ENCODE measurements at regions not wholly inside any gene's neighbourhood (a gene's known extent, or its start where the extent isn't known, plus 50 kb on each side); places are given as distances from the start of the nearest gene placed in this dataset.

- TF ChIP-seq MTF1 (CRISPR knock-in tag; IDR thresholded peaks at IDR 0.05; ENCODE audit: borderline replicate concordance) (no peak), RBM25 (IDR thresholded peaks at IDR 0.05; ENCODE audit: low read depth, low read length, severe bottlenecking) (peak; percentile 79), BACH1 (tag; IDR thresholded peaks at IDR 0.05) (no peak)
Measured at GRCh38 chr1:38204698-38205097, 158.1 kb upstream of the POU3F1 start (continued).

- intact Hi-C loops (cut with micrococcal nuclease) (no loop called here), in situ Hi-C loops (cut with MboI) (no loop called here)
- Histone ChIP-seq H3K9me1 (ENCODE audit: control insufficient read depth, insufficient read depth, low read length) (no peaks in the 10 kb centered on the region), H2AFZ (ENCODE audit: low read depth, low read length) (no peak overlapping the region), H3K27ac (ENCODE audit: extremely low read depth, low read depth, low read length) (no peak overlapping the region), H3K9me3 (replicated peaks; ENCODE audit: control insufficient read depth, insufficient read depth, low read depth, low read length) (no peaks in the 10 kb centered on the region), H3K27me3 (ENCODE audit: control insufficient read depth in 2 of 2, insufficient read depth in 2 of 2, low read length in 2 of 2) (peaks cover 3 to 13% of the 10 kb centered on the region in 2 experiments; a peak in 3 of 5 replicates), H3K79me2 (ENCODE audit: control insufficient read depth, insufficient read depth, low read length) (no peaks in the 10 kb centered on the region), H3K9ac (ENCODE audit: insufficient read depth in 1 of 2, low read depth in 2 of 2, low read length in 2 of 2) (no peak overlapping the region), H3K4me3 (no peak overlapping the region), H4K20me1 (replicated peaks; ENCODE audit: control insufficient read depth, insufficient read depth, low read length) (no peaks in the 10 kb centered on the region), H3K36me3 (ENCODE audit: control insufficient read depth, insufficient read depth, low read length) (no peaks in the 10 kb centered on the region), H3K4me2 (ENCODE audit: insufficient read depth, low read length) (no peak overlapping the region), H3K4me1 (replicated peaks in 1 of 2; ENCODE audit: control insufficient read depth in 2 of 2, insufficient read depth in 2 of 2, low read length in 2 of 2) (peaks cover 0 to 5% of the 10 kb centered on the region in 2 experiments; a peak in 1 of 5 replicates)
- no peak for ATAC-seq
- FAIRE-seq: no peak
- POLR2A ChIA-PET: interaction anchor here (1.0 to 1.2 kb wide), 2 partner anchors 13 to 189 kb away, joined by 3 to 4 read pairs; no protein-coding TSS in a partner anchor
- CTCF ChIA-PET (ENCODE audit: low intra/inter-chr PET ratio): no interaction called here
- BruUV-seq (replicated peaks): no TSS peak
- no peak for TF ChIP-seq STAT6 (CRISPR knock-in tag; IDR thresholded peaks at IDR 0.05)
- no peak for TF ChIP-seq CEBPG (CRISPR knock-in tag; IDR thresholded peaks at IDR 0.05)
- TF ChIP-seq CEBPG (tag; conservative IDR thresholded peaks at IDR 0.05 in 1 of 2, IDR thresholded peaks at IDR 0.05 in 1 of 2): 0 out of 4 replicates have a peak, but pooled peaks of 1 of the 2 experiments have one; percentile 13
- DNase-seq (ENCODE audit: extremely low read depth in 1 of 4, low spot score in 3 of 4): no peak
- 0% methylated on average over 4 of the region's 4 CpGs for WGBS (ENCODE audit: insufficient coverage, low coverage, missing lambda C conversion rate)
Measured at GRCh38 chr1:38203441-38203840, 156.8 kb upstream of the POU3F1 start.

Data from K562 (cell line).